HG03280 (cell line): ENCODE measurements at regions not wholly inside any gene's neighbourhood (a gene's known extent, or its start where the extent isn't known, plus 50 kb on each side); places are given as distances from the start of the nearest gene placed in this dataset.

Source experiments
- ATAC-seq: cut with Tn5 transposase; IDR thresholded peaks from one replicate; pipeline ENCODE4 v1.9.1; 2021; ENCODE audit warnings: mild to moderate bottlenecking, moderate library complexity; ENCODE audit not compliant: unreplicated experiment

GRCh38 chr16:14337303-14338191 lies 266.4 kb downstream of the MRTFB start:
- ATAC-seq, result no peak

- ATAC-seq, result no peak
These were observed 264.2 kb downstream of the MRTFB start for GRCh38 chr16:14335297-14335696.

GRCh38 chr16:14334366-14335080 lies 263.4 kb downstream of the MRTFB start:
- no peak for ATAC-seq

GRCh38 chr16:14333361-14333760 lies 262.2 kb downstream of the MRTFB start:
- no peak for ATAC-seq

GRCh38 chr16:14331020-14331419 lies 259.9 kb downstream of the MRTFB start:
- no peak for ATAC-seq

- no peak for ATAC-seq
These were observed 258.7 kb downstream of the MRTFB start for GRCh38 chr16:14329727-14330350.

- no peak for ATAC-seq
These were observed 254.6 kb downstream of the MRTFB start for GRCh38 chr16:14325502-14326401.

- ATAC-seq, result no peak
These were observed 253.5 kb downstream of the MRTFB start for GRCh38 chr16:14324581-14324980.

- ATAC-seq, result no peak
These were observed 251.1 kb downstream of the MRTFB start for GRCh38 chr16:14322186-14322585.

GRCh38 chr16:14321542-14321941 lies 250.4 kb downstream of the MRTFB start:
- ATAC-seq, result no peak

- ATAC-seq, result no peak
These were observed 249.3 kb downstream of the MRTFB start for GRCh38 chr16:14320406-14320805.
